ENCODE measurements at regions not wholly inside any gene's neighbourhood (a gene's known extent, or its start where the extent isn't known, plus 50 kb on each side); places are given as distances from the start of the nearest gene placed in this dataset.

- TF ChIP-seq CTCF (IDR thresholded peaks at IDR 0.05; ENCODE audit: control extremely low read depth, extremely low read depth), result no peak
Measured at GRCh38 chr12:125564753-125565152, 499.5 kb downstream of the AACS start.

GRCh38 chr12:125567581-125567980, 502.3 kb downstream of the AACS start:
- no peak for TF ChIP-seq CTCF (IDR thresholded peaks at IDR 0.05; ENCODE audit: control extremely low read depth, extremely low read depth)
- H3K4me1 ChIP-seq (ENCODE audit: control insufficient read depth in 5 of 5, insufficient read depth in 5 of 5, low read length in 5 of 5), result no peaks in the 10 kb centered on the region
- H3K27me3 ChIP-seq (ENCODE audit: control insufficient read depth in 3 of 3, insufficient read depth in 3 of 3, low read length in 2 of 3), result no peaks in the 10 kb centered on the region
- H3K9me3 ChIP-seq (ENCODE audit: control insufficient read depth in 4 of 4, insufficient read depth in 3 of 4, low read length in 3 of 4), result peaks cover 0 to 2% (median 0%) of the 10 kb centered on the region in 4 donors
- H3K27ac ChIP-seq (ENCODE audit: low read depth in 1 of 2, low read length in 1 of 2), result no peak overlapping the region
- 79 to 81% methylated on average over 6 of the region's 6 CpGs for WGBS, 2 donors
- no peak overlapping the region for H3K4me3 ChIP-seq
- H3K9ac ChIP-seq (ENCODE audit: insufficient read depth in 1 of 2, low read length in 2 of 2), result no peak overlapping the region
- ATAC-seq (ENCODE audit: insufficient read depth, low FRiP score) (no peak), DNase-seq (no peak)
- H3K36me3 ChIP-seq (ENCODE audit: control insufficient read depth in 4 of 4, insufficient read depth in 4 of 4, low read length in 4 of 4), result no peaks in the 10 kb centered on the region

More at GRCh38 chr12:125564753-125565152, 499.5 kb downstream of the AACS start:
- Histone ChIP-seq H3K9ac (ENCODE audit: insufficient read depth in 1 of 2, low read length in 2 of 2) (no peak overlapping the region), H3K4me3 (no peak overlapping the region), H3K4me1 (ENCODE audit: control insufficient read depth in 5 of 5, insufficient read depth in 5 of 5, low read length in 5 of 5) (no peaks in the 10 kb centered on the region), H3K9me3 (ENCODE audit: control insufficient read depth in 4 of 4, insufficient read depth in 3 of 4, low read length in 3 of 4) (peaks cover 0 to 3% (median 0%) of the 10 kb centered on the region in 4 donors), H3K36me3 (ENCODE audit: control insufficient read depth in 4 of 4, insufficient read depth in 4 of 4, low read length in 4 of 4) (no peaks in the 10 kb centered on the region), H3K27ac (ENCODE audit: low read depth in 1 of 2, low read length in 1 of 2) (no peak overlapping the region), H3K27me3 (ENCODE audit: control insufficient read depth in 3 of 3, insufficient read depth in 3 of 3, low read length in 2 of 3) (no peaks in the 10 kb centered on the region)
- 73 to 83% methylated on average over 4 of the region's 4 CpGs for WGBS, 2 donors
- ATAC-seq (ENCODE audit: insufficient read depth, low FRiP score), result no peak
- no peak for DNase-seq

GRCh38 chr12:125568306-125568705, 503.1 kb downstream of the AACS start:
- no peak for TF ChIP-seq CTCF (IDR thresholded peaks at IDR 0.05; ENCODE audit: control extremely low read depth, extremely low read depth)
- Histone ChIP-seq H3K4me3 (no peak overlapping the region), H3K36me3 (ENCODE audit: control insufficient read depth in 4 of 4, insufficient read depth in 4 of 4, low read length in 4 of 4) (no peaks in the 10 kb centered on the region), H3K27me3 (ENCODE audit: control insufficient read depth in 3 of 3, insufficient read depth in 3 of 3, low read length in 2 of 3) (no peaks in the 10 kb centered on the region), H3K9me3 (ENCODE audit: control insufficient read depth in 4 of 4, insufficient read depth in 3 of 4, low read length in 3 of 4) (peaks cover 0 to 2% (median 0%) of the 10 kb centered on the region in 4 donors), H3K9ac (ENCODE audit: insufficient read depth in 1 of 2, low read length in 2 of 2) (no peak overlapping the region), H3K27ac (ENCODE audit: low read depth in 1 of 2, low read length in 1 of 2) (no peak overlapping the region), H3K4me1 (ENCODE audit: control insufficient read depth in 5 of 5, insufficient read depth in 5 of 5, low read length in 5 of 5) (no peaks in the 10 kb centered on the region)
- DNase-seq (no peak), ATAC-seq (ENCODE audit: insufficient read depth, low FRiP score) (no peak)
- WGBS, 2 donors, result 42 to 56% methylated on average over 4 of the region's 4 CpGs

- Histone ChIP-seq H3K9ac (ENCODE audit: insufficient read depth in 1 of 2, low read length in 2 of 2) (no peak overlapping the region), H3K27me3 (ENCODE audit: control insufficient read depth in 3 of 3, insufficient read depth in 3 of 3, low read length in 2 of 3) (no peaks in the 10 kb centered on the region), H3K27ac (ENCODE audit: low read depth in 1 of 2, low read length in 1 of 2) (no peak overlapping the region), H3K36me3 (ENCODE audit: control insufficient read depth in 4 of 4, insufficient read depth in 4 of 4, low read length in 4 of 4) (no peaks in the 10 kb centered on the region), H3K4me1 (ENCODE audit: control insufficient read depth in 5 of 5, insufficient read depth in 5 of 5, low read length in 5 of 5) (no peaks in the 10 kb centered on the region), H3K9me3 (ENCODE audit: control insufficient read depth in 4 of 4, insufficient read depth in 3 of 4, low read length in 3 of 4) (peaks cover 0 to 2% (median 0%) of the 10 kb centered on the region in 4 donors), H3K4me3 (no peak overlapping the region)
- no peak for DNase-seq
- TF ChIP-seq CTCF (IDR thresholded peaks at IDR 0.05; ENCODE audit: control extremely low read depth, extremely low read depth), result no peak
- 76 to 90% methylated on average over 1 of the region's 1 CpG for WGBS, 2 donors
- ATAC-seq (ENCODE audit: insufficient read depth, low FRiP score), result no peak
Measured at GRCh38 chr12:125573271-125573670, 508.0 kb downstream of the AACS start.
